ENCODE measurements at regions not wholly inside any gene's neighbourhood (a gene's known extent, or its start where the extent isn't known, plus 50 kb on each side); places are given as distances from the start of the nearest gene placed in this dataset.

GRCh38 chr3:6644070-6644929 is 216.6 kb upstream of the GRM7 start:
- Histone ChIP-seq H3K36me3 (no peaks in the 10 kb centered on the region), H3K9me3 (no peaks in the 10 kb centered on the region), H3K4me3 (ENCODE audit: low read depth, low read length) (no peak overlapping the region), H3K27me3 (no peaks in the 10 kb centered on the region), H3K4me1 (no peaks in the 10 kb centered on the region)
- TF ChIP-seq, protein P1, sequence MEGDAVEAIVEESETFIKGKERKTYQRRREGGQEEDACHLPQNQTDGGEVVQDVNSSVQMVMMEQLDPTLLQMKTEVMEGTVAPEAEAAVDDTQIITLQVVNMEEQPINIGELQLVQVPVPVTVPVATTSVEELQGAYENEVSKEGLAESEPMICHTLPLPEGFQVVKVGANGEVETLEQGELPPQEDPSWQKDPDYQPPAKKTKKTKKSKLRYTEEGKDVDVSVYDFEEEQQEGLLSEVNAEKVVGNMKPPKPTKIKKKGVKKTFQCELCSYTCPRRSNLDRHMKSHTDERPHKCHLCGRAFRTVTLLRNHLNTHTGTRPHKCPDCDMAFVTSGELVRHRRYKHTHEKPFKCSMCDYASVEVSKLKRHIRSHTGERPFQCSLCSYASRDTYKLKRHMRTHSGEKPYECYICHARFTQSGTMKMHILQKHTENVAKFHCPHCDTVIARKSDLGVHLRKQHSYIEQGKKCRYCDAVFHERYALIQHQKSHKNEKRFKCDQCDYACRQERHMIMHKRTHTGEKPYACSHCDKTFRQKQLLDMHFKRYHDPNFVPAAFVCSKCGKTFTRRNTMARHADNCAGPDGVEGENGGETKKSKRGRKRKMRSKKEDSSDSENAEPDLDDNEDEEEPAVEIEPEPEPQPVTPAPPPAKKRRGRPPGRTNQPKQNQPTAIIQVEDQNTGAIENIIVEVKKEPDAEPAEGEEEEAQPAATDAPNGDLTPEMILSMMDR (IDR thresholded peaks at IDR 0.05; ENCODE audit: low read depth, low read length): no peak
- no peak for DNase-seq

GRCh38 chr3:6654670-6655069 is 206.2 kb upstream of the GRM7 start:
- no peak for DNase-seq
- no peaks in the 10 kb centered on the region for H3K27me3 ChIP-seq
- no peaks in the 10 kb centered on the region for H3K36me3 ChIP-seq
- H3K4me3 ChIP-seq (ENCODE audit: low read depth, low read length): no peak overlapping the region
- no peaks in the 10 kb centered on the region for H3K4me1 ChIP-seq
- H3K9me3 ChIP-seq: no peaks in the 10 kb centered on the region
- TF ChIP-seq, protein P1 (IDR thresholded peaks at IDR 0.05; ENCODE audit: low read depth, low read length): no peak

- Histone ChIP-seq H3K9me3 (no peaks in the 10 kb centered on the region), H3K27me3 (no peaks in the 10 kb centered on the region), H3K4me3 (ENCODE audit: low read depth, low read length) (no peak overlapping the region), H3K4me1 (no peaks in the 10 kb centered on the region), H3K36me3 (no peaks in the 10 kb centered on the region)
- TF ChIP-seq, protein P1 (IDR thresholded peaks at IDR 0.05; ENCODE audit: low read depth, low read length): no peak
- DNase-seq: no peak
Observed at GRCh38 chr3:6655275-6655674, 205.6 kb upstream of the GRM7 start.

DNA sequence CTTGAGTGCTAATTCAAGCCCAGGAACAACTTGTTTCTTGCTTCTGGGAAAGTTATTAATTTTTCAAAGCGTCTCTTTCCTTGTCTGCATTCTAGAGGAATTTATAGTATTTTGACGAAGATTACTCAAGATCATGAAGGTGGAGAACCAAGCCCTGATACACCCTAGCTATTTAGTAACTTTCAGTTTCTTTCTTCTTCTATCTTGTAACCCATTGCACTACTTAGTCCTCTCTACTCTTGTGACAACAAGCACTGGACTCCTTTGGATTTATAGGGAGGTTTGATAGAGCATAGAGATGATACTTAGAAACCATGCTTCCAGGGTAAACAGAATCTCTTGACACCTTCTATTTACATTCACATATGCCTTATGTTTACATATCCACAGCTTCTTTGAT is 203.3 kb upstream of the GRM7 start:
- DNase-seq: no peak
- TF ChIP-seq, protein P1 (IDR thresholded peaks at IDR 0.05; ENCODE audit: low read depth, low read length): no peak
- H3K9me3 ChIP-seq: no peaks in the 10 kb centered on the region
- no peak overlapping the region for H3K4me3 ChIP-seq (ENCODE audit: low read depth, low read length)
- H3K36me3 ChIP-seq: no peaks in the 10 kb centered on the region
- H3K4me1 ChIP-seq: no peaks in the 10 kb centered on the region
- no peaks in the 10 kb centered on the region for H3K27me3 ChIP-seq

- TF ChIP-seq, protein P1 (IDR thresholded peaks at IDR 0.05; ENCODE audit: low read depth, low read length): no peak
- DNase-seq: no peak
- Histone ChIP-seq H3K4me1 (no peaks in the 10 kb centered on the region), H3K27me3 (no peaks in the 10 kb centered on the region), H3K4me3 (ENCODE audit: low read depth, low read length) (no peak overlapping the region), H3K36me3 (no peaks in the 10 kb centered on the region), H3K9me3 (no peaks in the 10 kb centered on the region)
Observed at GRCh38 chr3:6667354-6667753, 193.6 kb upstream of the GRM7 start.

- Histone ChIP-seq H3K36me3 (no peaks in the 10 kb centered on the region), H3K4me1 (no peaks in the 10 kb centered on the region), H3K9me3 (no peaks in the 10 kb centered on the region), H3K4me3 (ENCODE audit: low read depth, low read length) (no peak overlapping the region), H3K27me3 (no peaks in the 10 kb centered on the region)
- TF ChIP-seq, protein P1 (IDR thresholded peaks at IDR 0.05; ENCODE audit: low read depth, low read length): no peak
- no peak for DNase-seq
Observed at GRCh38 chr3:6671363-6671762, 189.6 kb upstream of the GRM7 start.
